ENCODE measurements at regions not wholly inside any gene's neighbourhood (a gene's known extent, or its start where the extent isn't known, plus 50 kb on each side); places are given as distances from the start of the nearest gene placed in this dataset.

DNA sequence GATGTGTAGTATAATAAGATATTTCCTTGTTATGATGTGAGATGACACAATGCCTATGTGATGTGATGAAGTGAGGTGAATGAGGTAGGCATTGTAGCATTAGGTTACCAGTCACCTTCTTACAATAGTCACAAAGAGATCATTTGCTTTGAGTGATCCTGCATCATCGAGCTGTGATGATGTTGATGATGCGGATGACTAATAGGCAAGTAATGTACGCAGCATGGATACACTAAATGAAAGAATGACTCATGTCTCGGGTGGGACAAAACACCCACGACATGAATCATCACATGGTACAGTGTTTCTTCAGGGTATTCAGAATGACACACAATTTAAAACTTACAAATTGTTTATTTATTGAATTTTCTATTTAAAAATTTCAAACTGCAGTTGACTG lies 806.3 kb upstream of the GJE1 start:
- DNase-seq (ENCODE audit: low read depth), result peak; percentile 89

DNA sequence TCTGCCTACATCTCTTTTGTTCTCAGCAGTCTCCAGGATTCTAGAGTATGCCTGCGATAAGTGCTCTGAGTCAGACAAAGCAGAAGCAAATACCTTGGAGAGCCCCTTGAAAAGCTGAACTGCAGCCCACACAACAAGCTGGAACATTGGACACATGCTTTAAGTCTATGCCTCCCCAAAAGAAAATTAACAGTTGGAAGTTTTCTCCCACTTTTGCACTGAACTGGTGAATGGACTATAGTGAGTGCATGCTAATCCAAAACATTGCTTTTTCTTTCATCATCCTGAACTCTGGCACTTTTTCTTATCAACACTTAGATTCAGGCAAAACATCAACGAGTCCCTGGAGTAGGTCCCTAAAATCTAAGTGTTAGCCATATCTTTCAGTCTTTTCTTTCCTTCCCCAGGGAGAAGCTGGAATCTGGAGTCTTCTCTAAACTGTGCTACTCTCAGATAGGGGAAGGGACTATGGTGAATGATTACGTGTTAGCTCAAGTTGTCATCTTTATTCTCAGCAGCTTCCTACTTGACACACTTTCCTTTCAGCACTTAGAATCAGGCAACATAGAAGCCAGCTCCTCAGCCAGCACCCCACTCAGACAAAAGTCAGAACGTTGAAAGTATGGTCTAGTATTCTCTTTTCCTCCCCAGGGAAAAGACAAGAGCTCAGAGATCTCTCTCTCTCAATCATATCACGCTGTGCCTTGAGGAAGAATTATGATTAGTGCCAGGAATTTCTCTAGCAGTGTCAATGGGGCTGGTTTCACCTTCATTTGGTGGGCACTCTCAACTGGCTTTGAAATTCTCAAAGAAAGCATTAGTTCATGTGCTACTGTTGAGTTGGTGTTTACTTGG lies 811.0 kb upstream of the GJE1 start:
- no peak for DNase-seq (ENCODE audit: low read depth)

DNA sequence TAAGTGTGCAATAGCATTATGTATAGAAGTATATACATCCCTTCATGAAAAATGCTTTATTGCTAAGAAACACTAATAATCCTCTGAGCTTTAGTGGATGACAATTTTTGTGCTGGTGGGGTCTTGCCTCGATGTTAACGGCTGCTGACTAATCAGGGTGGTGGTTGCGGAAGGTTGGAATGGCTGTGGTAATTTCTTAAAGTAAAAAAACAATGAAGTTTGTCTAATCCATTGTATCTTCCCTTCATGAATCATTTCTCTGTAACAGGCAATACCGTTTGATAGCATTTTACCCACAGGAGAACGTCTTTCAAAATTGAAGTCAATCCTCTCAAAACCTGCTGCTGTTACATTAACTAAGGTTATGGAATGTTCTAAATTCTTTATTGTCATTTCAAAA lies 816.5 kb upstream of the GJE1 start:
- DNase-seq (ENCODE audit: low read depth), result no peak

DNA sequence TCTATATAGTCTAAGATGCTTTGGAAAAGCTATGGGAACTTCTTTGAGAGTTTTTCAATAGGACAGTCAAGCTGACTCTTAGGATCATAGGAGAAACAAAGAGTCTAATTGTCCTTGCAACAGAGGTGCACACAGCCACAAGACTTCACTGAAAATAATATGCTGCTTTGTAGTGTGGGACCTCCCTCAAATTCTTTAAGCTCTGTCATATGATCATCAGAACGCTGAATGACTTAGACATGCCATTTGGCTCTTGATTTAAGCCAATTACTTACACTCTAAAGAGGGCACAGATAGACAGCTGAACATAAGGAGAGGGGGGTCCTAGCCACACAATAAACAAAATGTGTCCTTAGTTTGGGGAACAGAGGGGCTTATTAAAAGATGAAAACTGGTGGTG lies 818.7 kb upstream of the GJE1 start:
- DNase-seq (ENCODE audit: low read depth), result no peak

DNA sequence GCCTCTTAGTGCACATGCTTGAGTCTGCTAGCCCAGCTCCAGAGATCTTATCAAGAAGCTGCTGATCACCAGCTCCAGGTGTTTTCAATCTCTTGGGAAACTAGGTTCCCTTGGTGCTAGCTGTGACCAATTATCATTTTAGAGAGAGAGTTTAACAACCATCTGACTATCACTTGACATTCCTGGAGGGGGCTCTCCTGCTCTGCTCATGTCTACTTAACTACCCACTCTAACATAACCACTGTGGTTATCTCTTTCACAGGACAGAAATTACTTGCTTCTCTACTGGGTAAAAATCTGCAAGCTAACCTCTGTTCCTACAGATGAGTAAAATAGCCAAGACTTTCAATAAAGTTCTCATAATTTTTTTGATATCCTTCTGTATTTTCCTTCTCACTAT lies 823.4 kb upstream of the GJE1 start:
- DNase-seq (ENCODE audit: low read depth), result no peak

GRCh38 chr6:141307309-141307998 lies 825.3 kb upstream of the GJE1 start:
- no peak for DNase-seq (ENCODE audit: low read depth)

DNA sequence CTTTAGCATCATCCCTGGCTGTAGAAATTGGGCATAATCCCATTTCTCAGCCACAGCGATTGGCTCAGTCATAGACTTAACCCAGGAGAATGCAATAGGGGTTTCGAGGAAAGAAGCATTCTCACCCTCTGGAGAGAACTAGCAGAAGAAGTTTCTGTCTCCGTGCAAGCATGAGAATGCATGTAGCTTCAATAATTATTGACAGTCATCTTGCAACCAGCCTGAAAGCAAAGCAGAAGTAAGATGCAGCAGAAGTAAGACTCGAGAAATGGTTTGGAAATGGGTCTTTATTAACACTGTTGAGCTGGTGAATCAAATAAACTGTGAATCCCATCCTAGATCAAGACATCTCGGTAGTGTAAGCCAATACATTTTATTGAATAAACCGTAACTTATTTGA lies 828.8 kb upstream of the GJE1 start:
- DNase-seq (ENCODE audit: low read depth), result no peak

- DNase-seq (ENCODE audit: low read depth), result no peak
These were observed 830.9 kb upstream of the GJE1 start for GRCh38 chr6:141301779-141302178.

DNA sequence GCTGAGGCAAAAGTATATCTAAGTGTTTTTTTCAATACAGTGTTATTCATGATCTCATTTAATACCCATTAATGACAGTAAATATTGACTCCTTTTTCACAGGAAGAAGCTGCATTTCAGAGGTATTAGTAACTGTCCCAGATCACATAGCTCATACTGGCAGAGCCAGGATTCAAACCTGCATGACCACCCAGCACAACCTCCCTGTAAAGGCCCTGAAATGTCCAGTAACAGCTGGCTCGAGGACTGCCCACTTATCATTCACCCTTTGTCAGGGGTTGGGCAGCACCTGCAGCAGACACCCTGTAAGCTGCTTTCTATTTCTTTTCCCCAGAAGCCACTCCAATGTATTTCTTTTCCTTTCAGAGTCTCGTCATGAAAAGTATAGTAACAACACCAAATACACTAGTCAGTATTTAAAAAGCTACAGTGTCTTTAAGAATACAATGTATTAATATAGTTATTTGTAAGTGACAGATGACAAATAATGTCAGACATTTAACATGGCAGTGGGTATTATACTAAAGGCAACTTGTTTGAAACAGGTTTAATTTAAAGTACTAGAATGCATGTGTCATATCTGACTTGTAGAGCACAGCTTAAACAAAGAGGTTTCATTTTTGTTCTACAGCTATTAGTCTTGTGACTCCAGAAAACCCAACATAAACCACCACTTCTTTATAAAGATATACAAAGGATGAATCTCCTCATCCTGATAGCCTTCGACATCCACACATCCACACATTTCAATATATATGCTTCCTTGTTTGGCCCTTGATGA lies 841.6 kb upstream of the GJE1 start:
- DNase-seq (ENCODE audit: low read depth), result no peak

- DNase-seq (ENCODE audit: low read depth), result no peak
These were observed 843.8 kb upstream of the GJE1 start for GRCh38 chr6:141288947-141289346.

DNA sequence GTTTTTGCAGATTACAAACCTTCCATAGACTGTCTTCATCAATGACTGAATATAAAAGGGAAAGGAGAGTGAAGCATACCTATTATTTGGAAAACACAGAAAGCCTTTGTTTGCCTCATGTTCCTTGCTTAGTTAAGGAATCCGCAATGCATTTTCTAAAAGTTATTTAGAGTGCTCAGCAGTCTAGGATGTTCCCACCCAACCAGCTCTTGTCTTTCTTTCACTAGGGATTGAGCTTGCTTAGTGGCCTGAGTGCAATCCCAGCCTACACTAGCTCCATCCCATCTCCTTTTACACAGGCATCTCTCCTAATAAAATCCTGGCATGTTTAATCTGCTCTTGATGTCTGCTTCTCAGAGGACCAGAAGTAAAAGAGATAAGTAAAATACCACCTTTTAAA lies 850.5 kb upstream of the GJE1 start:
- DNase-seq (ENCODE audit: low read depth), result no peak

DNA sequence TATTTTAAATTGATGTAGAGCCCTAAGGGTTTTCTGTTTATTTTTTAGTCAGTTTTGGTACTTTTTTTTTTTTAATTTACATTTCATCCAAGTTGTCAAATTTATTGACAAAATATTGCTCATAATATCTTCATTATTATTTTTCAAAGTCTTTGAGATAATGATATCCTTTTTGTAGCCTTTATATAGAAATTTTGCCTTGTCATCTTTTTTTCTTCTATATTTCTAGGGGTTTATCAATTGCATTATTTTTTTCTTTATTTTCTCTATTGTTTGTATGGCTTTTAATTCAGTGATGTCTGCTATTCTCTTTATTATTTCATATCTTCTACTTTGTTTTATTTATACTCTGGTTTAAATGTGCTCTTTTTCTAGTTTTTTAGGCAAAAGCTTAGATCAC lies 863.0 kb upstream of the GJE1 start:
- no peak for DNase-seq (ENCODE audit: low read depth)

DNA sequence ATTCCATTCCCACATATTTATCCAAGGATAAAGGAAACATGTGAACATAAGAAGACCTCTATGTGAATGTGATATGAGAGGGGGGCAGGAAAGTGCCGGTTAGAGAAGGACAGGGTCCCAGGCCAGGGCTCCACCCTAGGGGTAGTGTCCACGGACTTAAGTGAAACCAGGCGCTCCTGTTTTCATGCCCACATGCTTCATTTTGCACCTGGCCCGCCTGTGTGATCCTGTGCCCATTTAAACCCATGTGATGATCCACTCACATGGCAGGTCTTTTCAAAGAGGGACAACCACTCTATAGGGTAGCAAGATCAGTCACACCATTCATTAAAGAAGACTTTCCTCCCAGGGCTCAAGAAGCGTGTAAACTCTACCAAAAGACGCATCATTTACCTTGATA lies 865.3 kb upstream of the GJE1 start:
- DNase-seq (ENCODE audit: low read depth), result no peak

GRCh38 chr6:141265756-141266623 lies 866.7 kb upstream of the GJE1 start:
- DNase-seq (ENCODE audit: low read depth), result peak; percentile 32

DNA sequence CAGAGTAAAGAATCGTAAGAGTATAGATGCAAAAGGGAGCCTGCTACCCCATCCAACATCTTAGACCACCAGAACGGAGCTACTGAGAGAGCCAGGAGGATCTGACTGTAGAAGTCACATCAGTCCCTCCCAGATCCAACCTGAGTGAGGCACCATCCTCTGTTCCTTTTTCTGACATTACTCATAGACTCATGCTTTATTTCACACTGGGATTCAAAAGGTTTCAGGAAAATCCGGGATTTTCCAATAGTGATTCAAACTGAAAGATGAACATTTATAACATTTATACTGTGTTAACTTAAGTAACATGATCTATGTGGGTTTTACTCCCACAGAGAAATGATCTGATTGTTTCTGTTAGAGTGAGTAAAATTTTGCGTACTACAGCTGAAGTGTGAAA lies 868.6 kb upstream of the GJE1 start:
- DNase-seq (ENCODE audit: low read depth), result peak; percentile 7

GRCh38 chr6:141261672-141262060 lies 871.1 kb upstream of the GJE1 start:
- no peak for DNase-seq (ENCODE audit: low read depth)

- DNase-seq (ENCODE audit: low read depth), result no peak
These were observed 871.6 kb upstream of the GJE1 start for GRCh38 chr6:141261016-141261671.

GRCh38 chr6:141260627-141261015 lies 872.1 kb upstream of the GJE1 start:
- DNase-seq (ENCODE audit: low read depth), result no peak

DNA sequence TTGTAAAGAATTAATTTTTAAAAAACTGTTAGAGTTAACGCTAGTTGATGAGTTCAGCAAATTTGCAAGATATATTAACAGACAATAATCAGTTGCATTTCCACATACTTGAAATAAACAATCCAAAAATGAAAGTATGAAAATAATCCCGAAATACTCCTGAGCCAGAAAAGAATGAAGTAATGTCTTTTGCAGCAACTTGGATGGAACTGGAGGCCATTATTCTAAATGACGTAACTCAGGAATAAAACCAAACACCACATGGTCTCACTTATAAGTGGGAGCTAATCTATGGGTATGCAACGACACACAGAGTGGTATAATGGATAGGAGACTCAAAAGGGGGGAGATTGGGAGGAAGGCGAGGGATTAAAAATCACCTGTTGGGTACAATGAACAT lies 872.9 kb upstream of the GJE1 start:
- no peak for DNase-seq (ENCODE audit: low read depth)

DNA sequence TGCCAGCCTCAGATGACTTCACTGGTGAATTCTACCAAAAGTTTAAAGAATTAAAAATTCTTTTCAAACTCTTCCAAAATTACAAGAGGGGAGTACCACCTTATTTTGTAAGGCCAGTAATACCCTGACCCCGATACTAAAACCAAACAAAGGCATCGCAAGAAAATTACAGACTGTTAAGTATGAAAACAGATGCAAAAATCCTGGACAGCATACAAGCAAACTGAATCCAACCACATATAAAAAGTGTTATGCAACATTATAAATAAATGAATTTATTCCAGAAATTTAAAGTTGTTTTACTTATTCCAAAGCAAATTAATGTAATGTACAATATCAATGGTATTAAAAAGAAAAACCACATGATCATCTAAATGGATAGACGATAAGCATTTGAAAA lies 873.6 kb upstream of the GJE1 start:
- DNase-seq (ENCODE audit: low read depth), result no peak

GRCh38 chr6:141258516-141258915 lies 874.2 kb upstream of the GJE1 start:
- DNase-seq (ENCODE audit: low read depth), result no peak

All from myocyte (in vitro differentiated cells).